H9 (cell line): ENCODE measurements at regions not wholly inside any gene's neighbourhood (a gene's known extent, or its start where the extent isn't known, plus 50 kb on each side); places are given as distances from the start of the nearest gene placed in this dataset.

Source experiments
- DNase-seq: peaks from one replicate; pipeline ENCODE4 v3.0.0-alpha.2; 2017
- H2AFZ ChIP-seq: one replicate; pipeline ENCODE4 v1.6.1; 2013; ENCODE audit warnings: mild to moderate bottlenecking, low read length, control low read depth, moderate library complexity
- H2AK5ac ChIP-seq: 2 replicates; pipeline ENCODE4 v1.6.1; 2013; ENCODE audit warnings: low read length, control low read depth, mixed read lengths; ENCODE audit not compliant: insufficient read length
- H2BK120ac ChIP-seq: one replicate; pipeline ENCODE4 v1.6.1; 2013; ENCODE audit warnings: low read depth, mild to moderate bottlenecking, low read length, control low read depth, inconsistent platforms; ENCODE audit not compliant: poor library complexity, severe bottlenecking
- H2BK12ac ChIP-seq: 2 replicates; pipeline ENCODE4 v1.6.1; 2013; ENCODE audit warnings: low read length, control low read depth, mixed read lengths, low read depth; ENCODE audit not compliant: insufficient read length
- H2BK15ac ChIP-seq: 2 replicates; pipeline ENCODE4 v1.6.1; 2013; ENCODE audit warnings: low read depth, low read length, control low read depth
- H2BK20ac ChIP-seq: one replicate; pipeline ENCODE4 v1.6.1; 2013; ENCODE audit warnings: low read depth, mild to moderate bottlenecking, low read length, control low read depth, inconsistent platforms; ENCODE audit not compliant: poor library complexity, severe bottlenecking
- H2BK5ac ChIP-seq: 2 replicates; pipeline ENCODE4 v1.6.1; 2013; ENCODE audit warnings: low read length, control low read depth, mixed read lengths; ENCODE audit not compliant: insufficient read length
- H3K14ac ChIP-seq: 2 replicates; pipeline ENCODE4 v1.6.1; 2013; ENCODE audit warnings: low read length, control low read depth; ENCODE audit not compliant: insufficient read depth
- H3K18ac ChIP-seq: 2 replicates; pipeline ENCODE4 v1.6.1; 2013; ENCODE audit warnings: low read depth, mild to moderate bottlenecking, mixed read lengths, low read length, control low read depth; ENCODE audit not compliant: insufficient read length
- H3K23ac ChIP-seq: 2 replicates; pipeline ENCODE4 v1.6.1; 2013; ENCODE audit warnings: low read length, control low read depth, mixed read lengths, low read depth; ENCODE audit not compliant: insufficient read length
- H3K23me2 ChIP-seq: 2 replicates; pipeline ENCODE4 v1.6.1; 2013; ENCODE audit warnings: low read depth, mild to moderate bottlenecking, mixed read lengths, low read length, control low read depth; ENCODE audit not compliant: insufficient read length, poor library complexity, severe bottlenecking
- H3K27ac ChIP-seq: 2 replicates; pipeline ENCODE4 v1.5.1; 2013; ENCODE audit warnings: low read length, control low read depth, mixed read lengths, low read depth; ENCODE audit not compliant: insufficient read length
- H3K27me3 ChIP-seq: 2 replicates; pipeline ENCODE4 v1.6.1; 2013; ENCODE audit warnings: low read length, control low read depth, inconsistent platforms; ENCODE audit not compliant: insufficient read depth
- H3K4ac ChIP-seq: 2 replicates; pipeline ENCODE4 v1.6.1; 2013; ENCODE audit warnings: low read depth, mild to moderate bottlenecking, control low read depth, inconsistent platforms, low read length, moderate library complexity
- H3K4me1 ChIP-seq: 2 replicates; pipeline ENCODE4 v1.6.1; 2013; ENCODE audit warnings: low read length, control low read depth, inconsistent platforms; ENCODE audit not compliant: insufficient read depth
- H3K4me2 ChIP-seq: 2 replicates; pipeline ENCODE4 v1.6.1; 2013; ENCODE audit warnings: low read length, control low read depth, mixed read lengths; ENCODE audit not compliant: insufficient read length, insufficient read depth
- H3K56ac ChIP-seq: 2 replicates; pipeline ENCODE4 v1.6.1; 2013; ENCODE audit warnings: low read depth, mild to moderate bottlenecking, mixed read lengths, low read length, control low read depth; ENCODE audit not compliant: insufficient read length
- H3K79me1 ChIP-seq: 2 replicates; pipeline ENCODE4 v1.6.1; 2013; ENCODE audit warnings: low read depth, mild to moderate bottlenecking, moderate library complexity, low read length, control low read depth, inconsistent platforms; ENCODE audit not compliant: insufficient read depth, poor library complexity, severe bottlenecking
- H3K79me2 ChIP-seq: 2 replicates; pipeline ENCODE4 v1.6.1; 2013; ENCODE audit warnings: low read length, control low read depth, inconsistent platforms; ENCODE audit not compliant: insufficient read depth
- H3K9ac ChIP-seq: 2 replicates; pipeline ENCODE4 v1.6.1; 2013; ENCODE audit warnings: low read length, control low read depth, mixed read lengths; ENCODE audit not compliant: insufficient read length; ENCODE audit errors: extremely low read depth
- H3K9me3 ChIP-seq: one replicate; pipeline ENCODE4 v1.6.1; 2013; ENCODE audit warnings: low read depth, low read length, inconsistent platforms; ENCODE audit not compliant: control insufficient read depth
- H3T11ph ChIP-seq: one replicate; pipeline ENCODE4 v1.6.1; 2013; ENCODE audit warnings: mild to moderate bottlenecking, low read length, control low read depth, inconsistent platforms
- H4K20me1 ChIP-seq: one replicate; pipeline ENCODE4 v1.6.1; 2013; ENCODE audit not compliant: control insufficient read depth, insufficient read length, insufficient read depth
- H4K5ac ChIP-seq: 2 replicates; pipeline ENCODE4 v1.6.1; 2013; ENCODE audit warnings: low read depth, mild to moderate bottlenecking, mixed read lengths, low read length, control low read depth; ENCODE audit not compliant: insufficient read length
- H4K8ac ChIP-seq: replicated peaks from 2 replicates; pipeline ENCODE4 v1.6.1; 2013; ENCODE audit warnings: low read length, control low read depth, mixed read lengths, low read depth; ENCODE audit not compliant: insufficient read length
- H4K91ac ChIP-seq: 2 replicates; pipeline ENCODE4 v1.6.1; 2013; ENCODE audit warnings: low read depth, mild to moderate bottlenecking, moderate library complexity, mixed read lengths, low read length, control low read depth; ENCODE audit not compliant: insufficient read length
- H3K27ac Mint-ChIP-seq, 3 experiments: 2 replicates in 2 of 3; 3 replicates in 1 of 3; pipeline ENCODE4 v1.8.0; 2020 to 2021; ENCODE audit warnings: mixed read lengths in 3 of 3, mild to moderate bottlenecking in 1 of 3, moderate library complexity in 1 of 3
- H3K27me3 Mint-ChIP-seq: 2 replicates; pipeline ENCODE4 v1.8.0; 2021; ENCODE audit warnings: low read depth, mild to moderate bottlenecking, moderate library complexity, mixed read lengths
- H3K36me3 Mint-ChIP-seq, 3 experiments: 2 replicates in 2 of 3; 3 replicates in 1 of 3; pipeline ENCODE4 v1.8.0; 2020 to 2021; ENCODE audit warnings: low read depth in 3 of 3, mixed read lengths in 3 of 3; ENCODE audit not compliant: insufficient read depth in 1 of 3
- H3K4me1 Mint-ChIP-seq, 2 experiments: 2 replicates each; pipeline ENCODE4 v1.8.0; 2020; ENCODE audit warnings: mixed read lengths in 2 of 2
- H3K4me3 Mint-ChIP-seq, 2 experiments: 2 replicates in 1 of 2; 3 replicates in 1 of 2; pipeline ENCODE4 v1.8.0; 2020 to 2021; ENCODE audit warnings: mild to moderate bottlenecking in 2 of 2, mixed read lengths in 2 of 2, moderate library complexity in 1 of 2
- H3K9me3 Mint-ChIP-seq, 2 experiments: 2 replicates in 1 of 2; 3 replicates in 1 of 2; pipeline ENCODE4 v1.8.0; 2020; ENCODE audit warnings: mild to moderate bottlenecking in 2 of 2, mixed read lengths in 2 of 2, moderate library complexity in 1 of 2
- TF ChIP-seq, protein P1 (sequence below): fragments of 200-600 bp; sonication (generic); conservative IDR thresholded peaks from 3 replicates; pipeline ENCODE4 v1.8.0; 2021; ENCODE audit warnings: antibody characterized with exemption, mild to moderate bottlenecking

DNA sequence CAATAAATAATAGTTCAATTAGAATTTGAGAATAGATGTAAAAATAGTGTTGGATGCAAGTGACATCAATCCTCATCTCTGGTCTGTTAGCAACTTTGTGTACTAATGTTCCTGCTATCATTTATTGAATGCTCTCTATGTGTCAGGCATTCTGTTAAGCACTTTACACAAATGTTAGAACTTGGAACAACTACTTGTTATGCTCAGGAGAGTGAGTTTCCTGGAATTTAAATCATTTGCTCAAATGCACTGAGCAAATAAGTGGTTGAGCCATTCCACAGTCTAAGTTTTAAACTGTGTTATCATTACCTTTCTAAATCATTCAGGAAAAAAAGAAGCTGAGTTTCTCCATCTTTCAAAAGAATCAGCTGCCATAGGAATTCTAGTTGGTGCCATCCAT, 1327.3 kb upstream of the GOT2 start:
- DNase-seq = no peak
- Mint-ChIP-seq H3K27ac (no peak overlapping the region), H3K4me3 (no peak overlapping the region), H3K27me3 (no peaks in the 10 kb centered on the region), H3K9me3 (no peaks in the 10 kb centered on the region), H3K36me3 (no peaks in the 10 kb centered on the region), H3K4me1 (no peaks in the 10 kb centered on the region)
- H4K91ac ChIP-seq = no peak overlapping the region
- H3K79me1 ChIP-seq = no peaks in the 10 kb centered on the region
- H4K5ac ChIP-seq = no peak overlapping the region
- H3K14ac ChIP-seq = no peak overlapping the region
- no peak overlapping the region for H3K56ac ChIP-seq
- H3K79me2 ChIP-seq = no peaks in the 10 kb centered on the region
- no peak overlapping the region for H3K27ac ChIP-seq
- no peak overlapping the region for H3K18ac ChIP-seq
- no peak overlapping the region for H3K4me2 ChIP-seq
- H4K20me1 ChIP-seq = no peaks in the 10 kb centered on the region
- H3K23ac ChIP-seq = no peak overlapping the region
- no peaks in the 10 kb centered on the region for H3K4me1 ChIP-seq
- H3K9ac ChIP-seq = no peak overlapping the region
- H2AK5ac ChIP-seq = no peak overlapping the region
- H3K4ac ChIP-seq = no peak overlapping the region
- no peaks in the 10 kb centered on the region for H3K9me3 ChIP-seq
- TF ChIP-seq, protein P1, sequence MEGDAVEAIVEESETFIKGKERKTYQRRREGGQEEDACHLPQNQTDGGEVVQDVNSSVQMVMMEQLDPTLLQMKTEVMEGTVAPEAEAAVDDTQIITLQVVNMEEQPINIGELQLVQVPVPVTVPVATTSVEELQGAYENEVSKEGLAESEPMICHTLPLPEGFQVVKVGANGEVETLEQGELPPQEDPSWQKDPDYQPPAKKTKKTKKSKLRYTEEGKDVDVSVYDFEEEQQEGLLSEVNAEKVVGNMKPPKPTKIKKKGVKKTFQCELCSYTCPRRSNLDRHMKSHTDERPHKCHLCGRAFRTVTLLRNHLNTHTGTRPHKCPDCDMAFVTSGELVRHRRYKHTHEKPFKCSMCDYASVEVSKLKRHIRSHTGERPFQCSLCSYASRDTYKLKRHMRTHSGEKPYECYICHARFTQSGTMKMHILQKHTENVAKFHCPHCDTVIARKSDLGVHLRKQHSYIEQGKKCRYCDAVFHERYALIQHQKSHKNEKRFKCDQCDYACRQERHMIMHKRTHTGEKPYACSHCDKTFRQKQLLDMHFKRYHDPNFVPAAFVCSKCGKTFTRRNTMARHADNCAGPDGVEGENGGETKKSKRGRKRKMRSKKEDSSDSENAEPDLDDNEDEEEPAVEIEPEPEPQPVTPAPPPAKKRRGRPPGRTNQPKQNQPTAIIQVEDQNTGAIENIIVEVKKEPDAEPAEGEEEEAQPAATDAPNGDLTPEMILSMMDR = no peak
- no peak overlapping the region for H2BK20ac ChIP-seq
- no peak overlapping the region for H2AFZ ChIP-seq
- H3K27me3 ChIP-seq = no peaks in the 10 kb centered on the region
- no peak overlapping the region for H2BK15ac ChIP-seq
- H2BK120ac ChIP-seq = no peak overlapping the region
- no peak overlapping the region for H4K8ac ChIP-seq
- no peaks in the 10 kb centered on the region for H3K23me2 ChIP-seq
- H3T11ph ChIP-seq = no peak overlapping the region
- no peak overlapping the region for H2BK12ac ChIP-seq
- H2BK5ac ChIP-seq = no peak overlapping the region
